K562 (cell line): ENCODE measurements at regions not wholly inside any gene's neighbourhood (a gene's known extent, or its start where the extent isn't known, plus 50 kb on each side); places are given as distances from the start of the nearest gene placed in this dataset.

Experiments
- ATAC-seq: fragments of 200-7000 bp; cut with Tn5 transposase; 3 replicates; pipeline ENCODE4 v1.9.1; 2020; ENCODE audit warnings: moderate library complexity
- BruUV-seq: library from RNA; stranded (reverse); fragments of 400-500 nt; replicated peaks from 2 replicates; lab custom pipeline; 2021; lab: Mats Ljungman, UMichigan
- CTCF ChIA-PET: fragments of 300-600 bp; formaldehyde crosslinking; extraction: SDS; loops from one replicate; lab custom pipeline; 2021; ENCODE audit warnings: low intra/inter-chr PET ratio; lab: Yijun Ruan, JAX
- POLR2A ChIA-PET: fragments of 300-600, 350-650 bp; sonication (Branson Sonifier 250); formaldehyde crosslinking; extraction: SDS; loops from one replicate; lab custom pipeline; 2021; ENCODE audit warnings: antibody characterized with exemption, inconsistent platforms; lab: Yijun Ruan, JAX
- DNase-seq, 4 experiments: peaks; one replicate each; pipeline versions ENCODE4 v3.0.0 to v3.0.0-alpha.2; 2011 to 2018; ENCODE audit warnings: low spot score in 3 of 4, mixed read lengths in 3 of 4; ENCODE audit errors: extremely low read depth in 1 of 4
- FAIRE-seq: peaks from 2 replicates; lab custom pipeline; 2011; peaks lifted over from hg19 to GRCh38; lab: Jason Lieb, UNC
- H2AFZ ChIP-seq: 2 replicates; pipeline ENCODE4 v1.6.0; 2011; ENCODE audit warnings: low read depth, low read length, control low read depth, inconsistent platforms
- H3K27ac ChIP-seq: fragments of 200-600 bp; 3 replicates; pipeline ENCODE4 v1.8.0; 2011; ENCODE audit warnings: low read depth, mild to moderate bottlenecking, control low read depth, inconsistent platforms, low read length, moderate library complexity, mixed read lengths; ENCODE audit errors: extremely low read depth
- H3K27me3 ChIP-seq, 2 experiments: fragments of 300-600 bp in 1 of 2; 2 replicates in 1 of 2; 3 replicates in 1 of 2; pipeline versions ENCODE4 v1.6.0 to v1.8.0; 2011; ENCODE audit warnings: inconsistent platforms in 2 of 2, low read length in 2 of 2, mild to moderate bottlenecking in 1 of 2, mixed read lengths in 1 of 2, moderate library complexity in 1 of 2; ENCODE audit not compliant: control insufficient read depth in 2 of 2, insufficient read depth in 2 of 2
- H3K36me3 ChIP-seq: fragments of 300-600 bp; 3 replicates; pipeline ENCODE4 v1.8.0; 2011; ENCODE audit warnings: mild to moderate bottlenecking, low read length, inconsistent platforms; ENCODE audit not compliant: control insufficient read depth, insufficient read depth
- H3K4me1 ChIP-seq, 2 experiments: fragments of 200-600 bp in 1 of 2; replicated peaks in 1 of 2; 2 replicates in 1 of 2; 3 replicates in 1 of 2; pipeline versions ENCODE4 v1.5.1 to v1.8.0; 2011; ENCODE audit warnings: inconsistent platforms in 2 of 2, low read length in 2 of 2, mild to moderate bottlenecking in 1 of 2, mixed read lengths in 1 of 2, moderate library complexity in 1 of 2; ENCODE audit not compliant: control insufficient read depth in 2 of 2, insufficient read depth in 2 of 2
- H3K4me2 ChIP-seq: 2 replicates; pipeline ENCODE4 v1.6.1; 2011; ENCODE audit warnings: low read length, control low read depth, inconsistent platforms, mixed read lengths; ENCODE audit not compliant: insufficient read depth
- H3K4me3 ChIP-seq: fragments of 200-600 bp; sonication (generic), shearing (Covaris generic); 2 replicates; pipeline ENCODE4 v1.5.1; 2016; ENCODE audit warnings: control low read depth, inconsistent platforms
- H3K79me2 ChIP-seq: fragments of 200-600 bp; 3 replicates; pipeline ENCODE4 v1.8.0; 2011; ENCODE audit warnings: low read length, inconsistent platforms; ENCODE audit not compliant: control insufficient read depth, insufficient read depth
- H3K9ac ChIP-seq, 2 experiments: 2 replicates each; pipeline versions ENCODE4 v1.6.0 to v1.6.1; 2011; ENCODE audit warnings: low read depth in 2 of 2, low read length in 2 of 2, control low read depth in 1 of 2, inconsistent platforms in 1 of 2, mild to moderate bottlenecking in 1 of 2, mixed read lengths in 1 of 2; ENCODE audit not compliant: insufficient read depth in 1 of 2
- H3K9me1 ChIP-seq: one replicate; pipeline ENCODE4 v1.6.0; 2011; ENCODE audit warnings: inconsistent platforms, mild to moderate bottlenecking, low read length, moderate library complexity; ENCODE audit not compliant: control insufficient read depth, insufficient read depth
- H3K9me3 ChIP-seq: replicated peaks from 2 replicates; pipeline ENCODE4 v1.5.1; 2011; ENCODE audit warnings: low read depth, low read length, inconsistent platforms; ENCODE audit not compliant: control insufficient read depth, insufficient read depth
- H4K20me1 ChIP-seq: replicated peaks from 2 replicates; pipeline ENCODE4 v1.6.1; 2011; ENCODE audit warnings: low read length, inconsistent platforms, mixed read lengths; ENCODE audit not compliant: control insufficient read depth, insufficient read depth
- CBFB ChIP-seq: sonication (generic); formaldehyde crosslinking; IDR thresholded peaks from 2 replicates; pipeline ENCODE4 v1.4.0; 2020; ENCODE audit warnings: mild to moderate bottlenecking, missing genetic modification reagents
- CBX2 ChIP-seq: fragments of 200-600 bp; sonication (generic); IDR thresholded peaks from one replicate; pipeline ENCODE4 v1.6.1; 2012; ENCODE audit warnings: mild to moderate bottlenecking, low read length, inconsistent platforms; ENCODE audit not compliant: insufficient read depth, poor library complexity, severe bottlenecking
- CBX3 ChIP-seq, 2 experiments: IDR thresholded peaks; 1 replicate in 1 of 2; 2 replicates in 1 of 2; pipeline ENCODE4 v1.6.1; 2012; ENCODE audit warnings: inconsistent platforms in 2 of 2, low read length in 2 of 2, borderline replicate concordance in 1 of 2, control low read depth in 1 of 2
- CEBPB ChIP-seq: fragments of 450-650 bp; IDR thresholded peaks from 2 replicates; pipeline ENCODE4 v1.6.1; 2016; ENCODE audit warnings: missing genetic modification characterization, missing compliant biosample characterization
- CEBPG ChIP-seq, 3 experiments: fragments of 200-800 bp in 1 of 3; sonication (Bioruptor generic) in 1 of 3; sonication (generic) in 1 of 3; formaldehyde crosslinking in 1 of 3; IDR thresholded peaks in 2 of 3; conservative IDR thresholded peaks in 1 of 3; 2 replicates each; pipeline versions ENCODE4 v1.6.1 to v1.8.0; 2016 to 2022; ENCODE audit warnings: missing compliant biosample characterization in 2 of 3, missing genetic modification characterization in 2 of 3, mild to moderate bottlenecking in 1 of 3, missing genetic modification reagents in 1 of 3
- E2F8 ChIP-seq: fragments of 450-650 bp; IDR thresholded peaks from 2 replicates; pipeline ENCODE4 v1.7.1; 2018; ENCODE audit warnings: mild to moderate bottlenecking, low read depth; ENCODE audit not compliant: partially characterized antibody
- HNRNPH1 ChIP-seq: fragments of 200-400 bp; formaldehyde crosslinking; optimal IDR thresholded peaks from 2 replicates; pipeline ENCODE3; 2017; ENCODE audit warnings: low read depth, mild to moderate bottlenecking, low read length, moderate library complexity
- KLF13 ChIP-seq: fragments of 450-650 bp; IDR thresholded peaks from 2 replicates; pipeline ENCODE4 v1.6.1; 2016; ENCODE audit warnings: missing genetic modification characterization, low read depth, mild to moderate bottlenecking, missing compliant biosample characterization, moderate library complexity, borderline replicate concordance
- KLF16 ChIP-seq: IDR thresholded peaks from 2 replicates; pipeline ENCODE4 v1.6.1; 2016; ENCODE audit warnings: antibody characterized with exemption
- MEF2D ChIP-seq: conservative IDR thresholded peaks from 2 replicates; pipeline ENCODE4 v1.6.1; 2016; ENCODE audit warnings: low read depth, missing genetic modification characterization, missing compliant biosample characterization
- NEUROD1 ChIP-seq: fragments of 150-350 bp; IDR thresholded peaks from 2 replicates; pipeline ENCODE4 v1.6.1; 2014; ENCODE audit warnings: borderline replicate concordance, low read length, low read depth; ENCODE audit not compliant: partially characterized antibody
- RBM39 ChIP-seq: fragments of 200-400 bp; formaldehyde crosslinking; optimal IDR thresholded peaks from 2 replicates; pipeline ENCODE3; 2018; ENCODE audit warnings: low read depth, low read length
- SMAD1 ChIP-seq: fragments of 150-350 bp; IDR thresholded peaks from 2 replicates; pipeline ENCODE4 v1.6.1; 2014; ENCODE audit warnings: low read length, low read depth; ENCODE audit not compliant: partially characterized antibody
- ZC3H8 ChIP-seq: fragments of 450-650 bp; IDR thresholded peaks from 2 replicates; pipeline ENCODE4 v1.6.1; 2017
- ZNF197 ChIP-seq: fragments of 200-800 bp; sonication (Bioruptor generic); IDR thresholded peaks from 2 replicates; pipeline ENCODE4 v1.6.1; 2016; ENCODE audit warnings: low read depth, missing genetic modification characterization, missing compliant biosample characterization
- ZNF217 ChIP-seq: sonication (generic); formaldehyde crosslinking; IDR thresholded peaks from 2 replicates; pipeline ENCODE4 v1.8.0; 2022; ENCODE audit warnings: mild to moderate bottlenecking, missing genetic modification reagents
- ZNF436 ChIP-seq: fragments of 250-450, 450-650 bp; sonication (Bioruptor Pico); formaldehyde crosslinking; IDR thresholded peaks from 2 replicates; pipeline ENCODE4 v1.7.0; 2020; ENCODE audit warnings: mild to moderate bottlenecking
- ZNF77 ChIP-seq: fragments of 250-450 bp; sonication (Bioruptor Pico); IDR thresholded peaks from 2 replicates; pipeline ENCODE4 v1.5.0; 2020
- WGBS: fragments of 100-300 bp; shearing (Covaris generic); methylation state at CpG from one replicate; pipeline ENCODE4 v1.1.6; 2016; ENCODE audit warnings: low coverage, mixed read lengths; ENCODE audit not compliant: insufficient coverage; ENCODE audit errors: missing lambda C conversion rate; 5-methylcytosine and 5-hydroxymethylcytosine counted together
- in situ Hi-C: fragments of 300-500 bp; cut with MboI; formaldehyde crosslinking; loops from 4 replicates; pipeline ENCODE4 v1.15.0; 2018; ENCODE audit warnings: inconsistent platforms, mixed read lengths
- intact Hi-C: fragments of 100-400 bp; cut with micrococcal nuclease; formaldehyde crosslinking; loops from 2 replicates; pipeline ENCODE4 v1.14.2; 2022
- TF ChIP-seq, protein P1 (sequence below): IDR thresholded peaks from 3 replicates; pipeline ENCODE4 v1.6.1; 2011; ENCODE audit warnings: borderline replicate concordance, mild to moderate bottlenecking; ENCODE audit not compliant: insufficient read length, insufficient read depth

GRCh38 chr9:11414241-11414640, 801.4 kb upstream of the PTPRD start:
- Histone ChIP-seq H3K27me3 (no peaks in the 10 kb centered on the region), H3K27ac (no peak overlapping the region), H4K20me1 (no peaks in the 10 kb centered on the region), H3K9me1 (no peaks in the 10 kb centered on the region), H3K9ac (no peak overlapping the region), H2AFZ (no peak overlapping the region), H3K4me3 (no peak overlapping the region), H3K4me2 (no peak overlapping the region), H3K4me1 (no peaks in the 10 kb centered on the region), H3K79me2 (no peaks in the 10 kb centered on the region), H3K9me3 (no peaks in the 10 kb centered on the region), H3K36me3 (no peaks in the 10 kb centered on the region)
- ATAC-seq (no peak), DNase-seq (no peak), FAIRE-seq (no peak)
- in situ Hi-C loops (no loop called here), intact Hi-C loops (no loop called here)
- no TSS peak for BruUV-seq
- no peak for TF ChIP-seq ZNF217 (CRISPR knock-in tag)
- no peak for TF ChIP-seq ZNF197 (CRISPR knock-in tag)
- no peak for TF ChIP-seq ZNF77
- TF ChIP-seq NEUROD1, result no peak
- no peak for TF ChIP-seq CEBPG (CRISPR knock-in tag; IDR thresholded peaks at IDR 0.05)
- no peak for TF ChIP-seq CEBPG (tag; conservative IDR thresholded peaks at IDR 0.05 in 1 of 2, IDR thresholded peaks at IDR 0.05 in 1 of 2)
- TF ChIP-seq HNRNPH1, result no peak
- no peak for TF ChIP-seq ZNF436 (CRISPR knock-in tag)
- TF ChIP-seq CBX2, result no peak
- no peak for TF ChIP-seq ZC3H8
- TF ChIP-seq KLF13 (tag), result no peak
- no peak for TF ChIP-seq CEBPB (tag)
- no peak for TF ChIP-seq CBFB (CRISPR knock-in tag)
- no peak for TF ChIP-seq KLF16
- no peak for TF ChIP-seq CBX3 (IDR thresholded peaks at IDR 0.05; ENCODE audit: borderline replicate concordance in 1 of 2, low read length in 2 of 2)
- no peak for TF ChIP-seq RBM39
- TF ChIP-seq, protein P1, sequence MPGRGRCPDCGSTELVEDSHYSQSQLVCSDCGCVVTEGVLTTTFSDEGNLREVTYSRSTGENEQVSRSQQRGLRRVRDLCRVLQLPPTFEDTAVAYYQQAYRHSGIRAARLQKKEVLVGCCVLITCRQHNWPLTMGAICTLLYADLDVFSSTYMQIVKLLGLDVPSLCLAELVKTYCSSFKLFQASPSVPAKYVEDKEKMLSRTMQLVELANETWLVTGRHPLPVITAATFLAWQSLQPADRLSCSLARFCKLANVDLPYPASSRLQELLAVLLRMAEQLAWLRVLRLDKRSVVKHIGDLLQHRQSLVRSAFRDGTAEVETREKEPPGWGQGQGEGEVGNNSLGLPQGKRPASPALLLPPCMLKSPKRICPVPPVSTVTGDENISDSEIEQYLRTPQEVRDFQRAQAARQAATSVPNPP, result no peak
- no peak for TF ChIP-seq MEF2D
- no peak for TF ChIP-seq E2F8
- TF ChIP-seq SMAD1, result no peak
- ChIA-PET CTCF (no interaction called here), POLR2A (no interaction called here)
- WGBS, result 0% methylated on average over 2 of the region's 4 CpGs
